WTC11 (cell line): ENCODE measurements at regions not wholly inside any gene's neighbourhood (a gene's known extent, or its start where the extent isn't known, plus 50 kb on each side); places are given as distances from the start of the nearest gene placed in this dataset.

ENCODE experiments used
- ARID4B ChIP-seq: sonication (generic); formaldehyde crosslinking; IDR thresholded peaks from 2 replicates; pipeline ENCODE4 v1.8.0; 2023; ENCODE audit warnings: missing genetic modification reagents, mild to moderate bottlenecking, borderline replicate concordance
- CTCF ChIP-seq: fragments of 200-600 bp; IDR thresholded peaks from 2 replicates; pipeline ENCODE4 v1.8.0; 2022; ENCODE audit warnings: antibody characterized with exemption
- ETV6 ChIP-seq: sonication (generic); formaldehyde crosslinking; IDR thresholded peaks from 2 replicates; pipeline ENCODE4 v1.8.1; 2022; ENCODE audit warnings: mild to moderate bottlenecking, missing genetic modification reagents
- NR3C1 ChIP-seq: sonication (generic); formaldehyde crosslinking; conservative IDR thresholded peaks from 2 replicates; pipeline ENCODE4 v1.8.1; 2023; ENCODE audit warnings: low read depth, mild to moderate bottlenecking, missing genetic modification reagents
- TEAD4 ChIP-seq: sonication (generic); formaldehyde crosslinking; IDR thresholded peaks from 2 replicates; pipeline ENCODE4 v1.8.0; 2022; ENCODE audit warnings: mild to moderate bottlenecking, missing genetic modification reagents

GRCh38 chr3:80770106-80771074, 991.1 kb downstream of the GBE1 start:
- TF ChIP-seq CTCF (no peak), ETV6 (CRISPR knock-in tag) (no peak), NR3C1 (CRISPR knock-in tag) (no peak), ARID4B (CRISPR knock-in tag) (no peak), TEAD4 (no peak)
